B cell (primary cell): ENCODE measurements at regions not wholly inside any gene's neighbourhood (a gene's known extent, or its start where the extent isn't known, plus 50 kb on each side); places are given as distances from the start of the nearest gene placed in this dataset.

Experiments
- ATAC-seq: fragments of 200-7000 bp; cut with Tn5 transposase; one replicate; pipeline ENCODE4 v1.10.0; 2021; ENCODE audit warnings: low read depth, mild to moderate bottlenecking, moderate number of reproducible peaks, moderate library complexity
- CTCF ChIA-PET: fragments of 350-600 bp; sonication (Branson Sonifier 250); formaldehyde crosslinking; loops from one replicate; lab custom pipeline; 2021; ENCODE audit warnings: antibody characterized with exemption, inconsistent platforms; lab: Charles Lee
- POLR2A ChIA-PET: fragments of 350-600 bp; sonication (Branson Sonifier 250); formaldehyde crosslinking; loops from one replicate; lab custom pipeline; 2021; ENCODE audit warnings: antibody characterized with exemption; lab: Charles Lee
- DNase-seq: peaks from one replicate; pipeline ENCODE4 v3.0.0; 2013
- H2AFZ ChIP-seq: 2 replicates; pipeline ENCODE4 v1.6.1; 2012; ENCODE audit warnings: mild to moderate bottlenecking, low read depth, low read length; ENCODE audit not compliant: insufficient read depth, poor library complexity, severe bottlenecking
- H3K27ac ChIP-seq, 2 donors: 1 replicate in 1 of 2; 2 replicates in 1 of 2; pipeline ENCODE4 v1.5.1; 2012 to 2013; ENCODE audit warnings: low read length in 2 of 2, mild to moderate bottlenecking in 2 of 2, moderate library complexity in 1 of 2
- H3K27me3 ChIP-seq, 4 experiments: fragments of 200-600 bp in 1 of 4; sonication (generic) in 1 of 4; replicated peaks in 1 of 4; 1 replicate in 2 of 4; 2 replicates in 2 of 4; pipeline versions ENCODE4 v1.6.1 to v1.7.0; 2013 to 2016; ENCODE audit warnings: low read length in 3 of 4, mild to moderate bottlenecking in 2 of 4, mixed read lengths in 1 of 4, moderate library complexity in 1 of 4; ENCODE audit not compliant: insufficient read depth in 4 of 4, control insufficient read depth in 3 of 4; ENCODE audit errors: control extremely low read depth in 1 of 4
- H3K36me3 ChIP-seq, 2 experiments: replicated peaks in 1 of 2; 1 replicate in 1 of 2; 2 replicates in 1 of 2; pipeline versions ENCODE4 v1.6.1 to v1.7.1; 2013; ENCODE audit warnings: low read length in 1 of 2; ENCODE audit not compliant: insufficient read depth in 2 of 2, control insufficient read depth in 1 of 2; ENCODE audit errors: control extremely low read depth in 1 of 2, extremely low read depth in 1 of 2
- H3K4me1 ChIP-seq, 2 donors: fragments of 200-600 bp in 1 of 2; sonication (generic) in 1 of 2; 1 replicate in 1 of 2; 2 replicates in 1 of 2; pipeline versions ENCODE4 v1.5.1 to v1.6.1; 2013 to 2017; ENCODE audit warnings: low read length in 2 of 2; ENCODE audit not compliant: control insufficient read depth in 2 of 2, insufficient read depth in 2 of 2
- H3K4me2 ChIP-seq: replicated peaks from 2 replicates; pipeline ENCODE3; 2012; ENCODE audit warnings: mild to moderate bottlenecking, low read depth, low read length; ENCODE audit not compliant: poor library complexity, severe bottlenecking
- H3K4me3 ChIP-seq, 5 experiments: fragments of 200-600 bp in 1 of 5; sonication (generic) in 1 of 5; 1 replicate in 3 of 5; 2 replicates in 2 of 5; pipeline versions ENCODE4 v1.5.1 to v1.7.0; 2011 to 2016; ENCODE audit warnings: low read length in 4 of 5, mild to moderate bottlenecking in 4 of 5, low read depth in 2 of 5, control low read depth in 1 of 5, moderate library complexity in 1 of 5; ENCODE audit not compliant: insufficient read depth in 1 of 5; ENCODE audit errors: control extremely low read depth in 1 of 5, extremely low read depth in 1 of 5
- H3K79me2 ChIP-seq: fragments of 200-600 bp; sonication (generic); one replicate; pipeline ENCODE4 v1.6.0; 2016; ENCODE audit warnings: low read length; ENCODE audit not compliant: control insufficient read depth, insufficient read depth
- H3K9ac ChIP-seq: fragments of 200-600 bp; sonication (generic); 2 replicates; pipeline ENCODE4 v1.6.1; 2017; ENCODE audit warnings: mild to moderate bottlenecking, low read length, moderate library complexity
- H3K9me3 ChIP-seq, 3 donors: one replicate each; pipeline versions ENCODE4 v1.6.1 to v1.7.1; 2013; ENCODE audit warnings: low read length in 2 of 3; ENCODE audit not compliant: control insufficient read depth in 2 of 3, insufficient read depth in 1 of 3; ENCODE audit errors: control extremely low read depth in 1 of 3
- H4K20me1 ChIP-seq: 2 replicates; pipeline ENCODE4 v1.6.0; 2012; ENCODE audit warnings: mild to moderate bottlenecking, low read length; ENCODE audit not compliant: insufficient read depth, control insufficient read depth, poor library complexity, severe bottlenecking
- H3K27ac Mint-ChIP-seq: one replicate; pipeline ENCODE4 v1.8.0; 2021; ENCODE audit warnings: mixed read lengths
- H3K27me3 Mint-ChIP-seq: one replicate; pipeline ENCODE4 v1.8.0; 2021; ENCODE audit warnings: mixed read lengths
- H3K4me1 Mint-ChIP-seq: one replicate; pipeline ENCODE4 v1.8.0; 2021; ENCODE audit warnings: mixed read lengths
- H3K4me3 Mint-ChIP-seq: one replicate; pipeline ENCODE4 v1.8.0; 2021; ENCODE audit warnings: mixed read lengths
- H3K9me3 Mint-ChIP-seq: one replicate; pipeline ENCODE4 v1.8.0; 2022; ENCODE audit warnings: mixed read lengths; ENCODE audit not compliant: insufficient read depth
- EZH2 ChIP-seq: IDR thresholded peaks from 2 replicates; pipeline ENCODE4 v1.6.1; 2012; ENCODE audit warnings: borderline replicate concordance, low read depth, mild to moderate bottlenecking, moderate library complexity, low read length; ENCODE audit not compliant: insufficient read depth, poor library complexity, severe bottlenecking
- WGBS: methylation state at CpG from one replicate; pipeline ENCODE4 v1.1.5; 2013; ENCODE audit warnings: missing lambda C conversion rate; ENCODE audit not compliant: insufficient coverage; 5-methylcytosine and 5-hydroxymethylcytosine counted together
- intact Hi-C: fragments of 100-400 bp; cut with micrococcal nuclease; formaldehyde crosslinking; loops from one replicate; pipeline ENCODE4 v1.10.0; 2022
- TF ChIP-seq, protein P1 (sequence below): fragments of 200-600 bp; IDR thresholded peaks from one replicate; pipeline ENCODE4 v1.8.0; 2022; ENCODE audit warnings: antibody characterized with exemption, mild to moderate bottlenecking

GRCh38 chr1:38760562-38760961 is 99.0 kb downstream of the RRAGC start:
- ATAC-seq (no peak), DNase-seq (no peak)
- Mint-ChIP-seq H3K27me3 (peaks cover 31% of the 10 kb centered on the region), H3K9me3 (no peaks in the 10 kb centered on the region), H3K4me3 (no peak overlapping the region), H3K27ac (no peak overlapping the region), H3K4me1 (no peaks in the 10 kb centered on the region)
- TF ChIP-seq, protein P1, sequence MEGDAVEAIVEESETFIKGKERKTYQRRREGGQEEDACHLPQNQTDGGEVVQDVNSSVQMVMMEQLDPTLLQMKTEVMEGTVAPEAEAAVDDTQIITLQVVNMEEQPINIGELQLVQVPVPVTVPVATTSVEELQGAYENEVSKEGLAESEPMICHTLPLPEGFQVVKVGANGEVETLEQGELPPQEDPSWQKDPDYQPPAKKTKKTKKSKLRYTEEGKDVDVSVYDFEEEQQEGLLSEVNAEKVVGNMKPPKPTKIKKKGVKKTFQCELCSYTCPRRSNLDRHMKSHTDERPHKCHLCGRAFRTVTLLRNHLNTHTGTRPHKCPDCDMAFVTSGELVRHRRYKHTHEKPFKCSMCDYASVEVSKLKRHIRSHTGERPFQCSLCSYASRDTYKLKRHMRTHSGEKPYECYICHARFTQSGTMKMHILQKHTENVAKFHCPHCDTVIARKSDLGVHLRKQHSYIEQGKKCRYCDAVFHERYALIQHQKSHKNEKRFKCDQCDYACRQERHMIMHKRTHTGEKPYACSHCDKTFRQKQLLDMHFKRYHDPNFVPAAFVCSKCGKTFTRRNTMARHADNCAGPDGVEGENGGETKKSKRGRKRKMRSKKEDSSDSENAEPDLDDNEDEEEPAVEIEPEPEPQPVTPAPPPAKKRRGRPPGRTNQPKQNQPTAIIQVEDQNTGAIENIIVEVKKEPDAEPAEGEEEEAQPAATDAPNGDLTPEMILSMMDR = no peak
- TF ChIP-seq EZH2 = no peak
- Histone ChIP-seq H4K20me1 (no peaks in the 10 kb centered on the region), H3K4me3 (no peak overlapping the region), H3K9me3 (no peaks in the 10 kb centered on the region), H3K27ac (no peak overlapping the region), H3K9ac (no peak overlapping the region), H3K4me1 (no peaks in the 10 kb centered on the region), H3K4me2 (no peak overlapping the region), H3K79me2 (no peaks in the 10 kb centered on the region), H2AFZ (no peak overlapping the region), H3K36me3 (no peaks in the 10 kb centered on the region), H3K27me3 (peaks cover 0 to 4% (median 3%) of the 10 kb centered on the region in 4 experiments)
- POLR2A ChIA-PET = no interaction called here
- CTCF ChIA-PET = no interaction called here
- intact Hi-C loops = no loop called here
- 67% methylated on average over 2 of the region's 2 CpGs for whole genome bisulfite sequencing

- H3K27ac Mint-ChIP-seq = no peak overlapping the region
- Histone ChIP-seq H3K27ac (no peak overlapping the region), H3K4me2 (no peak overlapping the region), H4K20me1 (no peaks in the 10 kb centered on the region), H3K9me3 (no peaks in the 10 kb centered on the region), H3K4me1 (no peaks in the 10 kb centered on the region), H3K27me3 (peaks cover 0 to 4% (median 2%) of the 10 kb centered on the region in 4 experiments), H3K36me3 (no peaks in the 10 kb centered on the region), H3K4me3 (no peak overlapping the region), H3K79me2 (no peaks in the 10 kb centered on the region), H2AFZ (no peak overlapping the region), H3K9ac (no peak overlapping the region)
- no peaks in the 10 kb centered on the region for H3K4me1 Mint-ChIP-seq
- ChIA-PET POLR2A (no interaction called here), CTCF (interaction anchor here (0.6 kb wide), 1 partner anchor 1156 kb away, joined by 4 read pairs; no protein-coding TSS in a partner anchor)
- TF ChIP-seq EZH2 = no peak
- TF ChIP-seq, protein P1 = no peak
- 95% methylated on average over 2 of the region's 5 CpGs for WGBS
- ATAC-seq (no peak), DNase-seq (no peak)
- H3K4me3 Mint-ChIP-seq = no peak overlapping the region
- H3K27me3 Mint-ChIP-seq = peaks cover 32% of the 10 kb centered on the region
- H3K9me3 Mint-ChIP-seq = no peaks in the 10 kb centered on the region
- intact Hi-C loops = no loop called here
These were observed 100.8 kb downstream of the RRAGC start for GRCh38 chr1:38758820-38759219.
